K562 (cell line): ENCODE measurements at regions not wholly inside any gene's neighbourhood (a gene's known extent, or its start where the extent isn't known, plus 50 kb on each side); places are given as distances from the start of the nearest gene placed in this dataset.

Experiments used
- ATAC-seq: fragments of 200-7000 bp; cut with Tn5 transposase; 3 replicates; pipeline ENCODE4 v1.9.1; 2020; ENCODE audit warnings: moderate library complexity
- BruUV-seq: library from RNA; stranded (reverse); fragments of 400-500 nt; replicated peaks from 2 replicates; lab custom pipeline; 2021; lab: Mats Ljungman, UMichigan
- CTCF ChIA-PET: fragments of 300-600 bp; formaldehyde crosslinking; extraction: SDS; loops from one replicate; lab custom pipeline; 2021; ENCODE audit warnings: low intra/inter-chr PET ratio; lab: Yijun Ruan, JAX
- POLR2A ChIA-PET: fragments of 300-600, 350-650 bp; sonication (Branson Sonifier 250); formaldehyde crosslinking; extraction: SDS; loops from one replicate; lab custom pipeline; 2021; ENCODE audit warnings: antibody characterized with exemption, inconsistent platforms; lab: Yijun Ruan, JAX
- DNase-seq, 4 experiments: peaks; one replicate each; pipeline versions ENCODE4 v3.0.0 to v3.0.0-alpha.2; 2011 to 2018; ENCODE audit warnings: low spot score in 3 of 4, mixed read lengths in 3 of 4; ENCODE audit errors: extremely low read depth in 1 of 4
- FAIRE-seq: peaks from 2 replicates; lab custom pipeline; 2011; peaks lifted over from hg19 to GRCh38; lab: Jason Lieb, UNC
- H2AFZ ChIP-seq: 2 replicates; pipeline ENCODE4 v1.6.0; 2011; ENCODE audit warnings: low read depth, low read length, control low read depth, inconsistent platforms
- H3K27ac ChIP-seq: fragments of 200-600 bp; 3 replicates; pipeline ENCODE4 v1.8.0; 2011; ENCODE audit warnings: low read depth, mild to moderate bottlenecking, control low read depth, inconsistent platforms, low read length, moderate library complexity, mixed read lengths; ENCODE audit errors: extremely low read depth
- H3K27me3 ChIP-seq, 2 experiments: fragments of 300-600 bp in 1 of 2; 2 replicates in 1 of 2; 3 replicates in 1 of 2; pipeline versions ENCODE4 v1.6.0 to v1.8.0; 2011; ENCODE audit warnings: inconsistent platforms in 2 of 2, low read length in 2 of 2, mild to moderate bottlenecking in 1 of 2, mixed read lengths in 1 of 2, moderate library complexity in 1 of 2; ENCODE audit not compliant: control insufficient read depth in 2 of 2, insufficient read depth in 2 of 2
- H3K36me3 ChIP-seq: fragments of 300-600 bp; 3 replicates; pipeline ENCODE4 v1.8.0; 2011; ENCODE audit warnings: mild to moderate bottlenecking, low read length, inconsistent platforms; ENCODE audit not compliant: control insufficient read depth, insufficient read depth
- H3K4me1 ChIP-seq, 2 experiments: fragments of 200-600 bp in 1 of 2; replicated peaks in 1 of 2; 2 replicates in 1 of 2; 3 replicates in 1 of 2; pipeline versions ENCODE4 v1.5.1 to v1.8.0; 2011; ENCODE audit warnings: inconsistent platforms in 2 of 2, low read length in 2 of 2, mild to moderate bottlenecking in 1 of 2, mixed read lengths in 1 of 2, moderate library complexity in 1 of 2; ENCODE audit not compliant: control insufficient read depth in 2 of 2, insufficient read depth in 2 of 2
- H3K4me2 ChIP-seq: 2 replicates; pipeline ENCODE4 v1.6.1; 2011; ENCODE audit warnings: low read length, control low read depth, inconsistent platforms, mixed read lengths; ENCODE audit not compliant: insufficient read depth
- H3K4me3 ChIP-seq: fragments of 200-600 bp; sonication (generic), shearing (Covaris generic); 2 replicates; pipeline ENCODE4 v1.5.1; 2016; ENCODE audit warnings: control low read depth, inconsistent platforms
- H3K79me2 ChIP-seq: fragments of 200-600 bp; 3 replicates; pipeline ENCODE4 v1.8.0; 2011; ENCODE audit warnings: low read length, inconsistent platforms; ENCODE audit not compliant: control insufficient read depth, insufficient read depth
- H3K9ac ChIP-seq, 2 experiments: 2 replicates each; pipeline versions ENCODE4 v1.6.0 to v1.6.1; 2011; ENCODE audit warnings: low read depth in 2 of 2, low read length in 2 of 2, control low read depth in 1 of 2, inconsistent platforms in 1 of 2, mild to moderate bottlenecking in 1 of 2, mixed read lengths in 1 of 2; ENCODE audit not compliant: insufficient read depth in 1 of 2
- H3K9me1 ChIP-seq: one replicate; pipeline ENCODE4 v1.6.0; 2011; ENCODE audit warnings: inconsistent platforms, mild to moderate bottlenecking, low read length, moderate library complexity; ENCODE audit not compliant: control insufficient read depth, insufficient read depth
- H3K9me3 ChIP-seq: replicated peaks from 2 replicates; pipeline ENCODE4 v1.5.1; 2011; ENCODE audit warnings: low read depth, low read length, inconsistent platforms; ENCODE audit not compliant: control insufficient read depth, insufficient read depth
- H4K20me1 ChIP-seq: replicated peaks from 2 replicates; pipeline ENCODE4 v1.6.1; 2011; ENCODE audit warnings: low read length, inconsistent platforms, mixed read lengths; ENCODE audit not compliant: control insufficient read depth, insufficient read depth
- E2F1 ChIP-seq: sonication (generic); formaldehyde crosslinking; IDR thresholded peaks from 2 replicates; pipeline ENCODE4 v1.8.1; 2023; ENCODE audit warnings: mild to moderate bottlenecking, missing genetic modification reagents, moderate library complexity
- ESRRB ChIP-seq: fragments of 250-450 bp; sonication (Bioruptor Pico); IDR thresholded peaks from 2 replicates; pipeline ENCODE4 v1.5.0; 2020; ENCODE audit warnings: mild to moderate bottlenecking, moderate library complexity, borderline replicate concordance
- HLTF ChIP-seq: fragments of 450-650 bp; IDR thresholded peaks from 2 replicates; pipeline ENCODE4 v1.6.1; 2016
- ILF3 ChIP-seq: fragments of 450-650 bp; IDR thresholded peaks from 2 replicates; pipeline ENCODE4 v1.6.1; 2018; ENCODE audit warnings: antibody characterized with exemption, mild to moderate bottlenecking, moderate library complexity, borderline replicate concordance
- MCM7 ChIP-seq, 2 experiments: fragments of 450-650 bp; IDR thresholded peaks; 2 replicates each; pipeline ENCODE4 v1.6.1; 2016 to 2018
- NCOA4 ChIP-seq: fragments of 450-650 bp; IDR thresholded peaks from 2 replicates; pipeline ENCODE4 v1.6.1; 2018; ENCODE audit warnings: mild to moderate bottlenecking; ENCODE audit not compliant: partially characterized antibody
- ZFP1 ChIP-seq: fragments of 450-650 bp; formaldehyde crosslinking; IDR thresholded peaks from 2 replicates; pipeline ENCODE4 v1.4.0; 2020; ENCODE audit warnings: mild to moderate bottlenecking, mixed read lengths
- ZNF655 ChIP-seq: fragments of 250-450 bp; sonication (Bioruptor Pico); IDR thresholded peaks from 2 replicates; pipeline ENCODE4 v1.5.0; 2021
- ZNF740 ChIP-seq, 3 experiments: fragments of 200-800 bp in 1 of 3; sonication (Bioruptor generic) in 1 of 3; sonication (generic) in 1 of 3; formaldehyde crosslinking in 1 of 3; IDR thresholded peaks; 2 replicates each; pipeline versions ENCODE4 v1.6.1 to v1.8.0; 2016 to 2022; ENCODE audit warnings: mild to moderate bottlenecking in 2 of 3, missing compliant biosample characterization in 2 of 3, missing genetic modification characterization in 2 of 3, missing genetic modification reagents in 1 of 3
- WGBS: fragments of 100-300 bp; shearing (Covaris generic); methylation state at CpG from one replicate; pipeline ENCODE4 v1.1.6; 2016; ENCODE audit warnings: low coverage, mixed read lengths; ENCODE audit not compliant: insufficient coverage; ENCODE audit errors: missing lambda C conversion rate; 5-methylcytosine and 5-hydroxymethylcytosine counted together
- in situ Hi-C: fragments of 300-500 bp; cut with MboI; formaldehyde crosslinking; loops from 4 replicates; pipeline ENCODE4 v1.15.0; 2018; ENCODE audit warnings: inconsistent platforms, mixed read lengths
- intact Hi-C: fragments of 100-400 bp; cut with micrococcal nuclease; formaldehyde crosslinking; loops from 2 replicates; pipeline ENCODE4 v1.14.2; 2022

- CTCF ChIA-PET, result no interaction called here
- no TSS peak for BruUV-seq
Measured at GRCh38 chr6:90983462-90983861, 396.6 kb upstream of the MAP3K7 start.

More at GRCh38 chr6:90983462-90983861, 396.6 kb upstream of the MAP3K7 start:
- Histone ChIP-seq H3K4me2 (no peak overlapping the region), H3K9me3 (no peaks in the 10 kb centered on the region), H3K9ac (no peak overlapping the region), H3K9me1 (no peaks in the 10 kb centered on the region), H3K36me3 (no peaks in the 10 kb centered on the region), H3K4me1 (no peaks in the 10 kb centered on the region), H2AFZ (no peak overlapping the region), H3K27ac (no peak overlapping the region), H4K20me1 (no peaks in the 10 kb centered on the region), H3K4me3 (no peak overlapping the region), H3K79me2 (no peaks in the 10 kb centered on the region), H3K27me3 (no peaks in the 10 kb centered on the region; a peak in 1 of 5 replicates)
- ATAC-seq (no peak), FAIRE-seq (no peak), DNase-seq (no peak)
- intact Hi-C loops, result no loop called here
- TF ChIP-seq ZFP1 (CRISPR knock-in tag) (no peak), MCM7 (IDR thresholded peaks at IDR 0.05) (no peak), NCOA4 (no peak), HLTF (no peak), ESRRB (CRISPR knock-in tag) (no peak), E2F1 (CRISPR knock-in tag) (no peak), ZNF740 (CRISPR knock-in tag; IDR thresholded peaks at IDR 0.05) (no peak), ZNF740 (tag; IDR thresholded peaks at IDR 0.05) (no peak), ZNF655 (CRISPR knock-in tag) (no peak), ILF3 (no peak)
- POLR2A ChIA-PET, result no interaction called here
- 0% methylated on average over 4 of the region's 4 CpGs for WGBS
- in situ Hi-C loops, result no loop called here
